ENCODE measurements at regions not wholly inside any gene's neighbourhood (a gene's known extent, or its start where the extent isn't known, plus 50 kb on each side); places are given as distances from the start of the nearest gene placed in this dataset.

DNA sequence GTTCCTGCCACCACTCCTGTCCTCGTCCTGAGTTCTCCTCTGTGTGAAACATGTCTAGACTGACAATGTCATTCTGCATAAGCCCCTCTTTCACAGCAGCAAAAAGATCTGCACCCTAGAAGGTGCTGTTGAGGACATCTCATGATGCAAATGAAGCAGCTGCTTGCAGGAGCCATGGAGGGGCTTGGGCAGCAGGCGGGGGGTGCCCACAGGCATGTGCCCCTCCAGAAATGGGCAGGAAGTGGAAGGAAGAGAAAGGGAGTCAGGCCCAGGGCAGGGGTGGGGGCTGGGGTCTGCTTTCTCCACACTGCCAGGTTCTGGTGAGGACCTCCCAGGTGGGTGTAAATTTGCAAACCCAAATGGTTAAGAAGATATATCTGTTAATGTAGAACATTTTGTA is 54.5 kb upstream of the KCNMB1 start:
- no peak for TF ChIP-seq FOXA1 (IDR thresholded peaks at IDR 0.05)
- TF ChIP-seq ARNT (IDR thresholded peaks at IDR 0.05) = no peak
- no peak for TF ChIP-seq FOXM1 (IDR thresholded peaks at IDR 0.05; ENCODE audit: borderline replicate concordance)
- TF ChIP-seq BHLHE40 (IDR thresholded peaks at IDR 0.05; ENCODE audit: borderline replicate concordance) = no peak
- no peak for TF ChIP-seq FOXK2 (IDR thresholded peaks at IDR 0.05)
- TF ChIP-seq NFRKB (IDR thresholded peaks at IDR 0.05) = no peak
- TF ChIP-seq HDGF (IDR thresholded peaks at IDR 0.05; ENCODE audit: borderline replicate concordance) = no peak

Data from HEK293T (cell line).